Ovary (tissue), 3 donors: ENCODE measurements at regions not wholly inside any gene's neighbourhood (a gene's known extent, or its start where the extent isn't known, plus 50 kb on each side); places are given as distances from the start of the nearest gene placed in this dataset.

Experiments used
- EP300 ChIP-seq: sonication (generic); formaldehyde crosslinking; IDR thresholded peaks from one replicate; pipeline ENCODE4 v1.6.1; 2017; ENCODE audit warnings: antibody characterized with exemption
- TF ChIP-seq, protein P1 (sequence below), 3 donors: fragments of 450-650 bp in 2 of 3; fragments of 200-600 bp in 1 of 3; IDR thresholded peaks; one replicate each; pipeline versions ENCODE4 v1.5.1 to v1.8.0; 2016 to 2022; ENCODE audit warnings: antibody characterized with exemption in 3 of 3, mild to moderate bottlenecking in 1 of 3
- donor health status: DM: no; HTN: no; CAD: no.

DNA sequence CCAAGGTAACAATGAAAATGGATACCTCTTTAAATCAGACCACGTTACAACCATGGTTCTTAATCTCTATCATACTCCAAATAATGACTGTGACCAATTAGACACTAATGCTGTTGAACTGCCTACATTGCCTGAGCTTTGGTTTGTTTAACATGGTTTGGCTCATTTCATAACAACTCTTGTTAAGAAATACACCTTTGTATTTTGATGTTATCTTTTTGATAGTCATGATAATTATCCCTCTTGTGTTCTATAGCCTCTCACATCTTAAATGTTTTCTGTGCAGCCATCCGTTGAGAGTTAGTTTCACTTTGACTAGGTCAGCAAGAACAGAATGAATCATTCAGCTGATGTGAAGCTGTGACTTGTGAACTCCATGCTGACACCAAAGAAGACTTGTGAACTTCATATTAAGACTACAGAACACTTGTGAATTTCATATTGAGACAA, 75.5 kb upstream of the RERGL start:
- TF ChIP-seq, protein P1, sequence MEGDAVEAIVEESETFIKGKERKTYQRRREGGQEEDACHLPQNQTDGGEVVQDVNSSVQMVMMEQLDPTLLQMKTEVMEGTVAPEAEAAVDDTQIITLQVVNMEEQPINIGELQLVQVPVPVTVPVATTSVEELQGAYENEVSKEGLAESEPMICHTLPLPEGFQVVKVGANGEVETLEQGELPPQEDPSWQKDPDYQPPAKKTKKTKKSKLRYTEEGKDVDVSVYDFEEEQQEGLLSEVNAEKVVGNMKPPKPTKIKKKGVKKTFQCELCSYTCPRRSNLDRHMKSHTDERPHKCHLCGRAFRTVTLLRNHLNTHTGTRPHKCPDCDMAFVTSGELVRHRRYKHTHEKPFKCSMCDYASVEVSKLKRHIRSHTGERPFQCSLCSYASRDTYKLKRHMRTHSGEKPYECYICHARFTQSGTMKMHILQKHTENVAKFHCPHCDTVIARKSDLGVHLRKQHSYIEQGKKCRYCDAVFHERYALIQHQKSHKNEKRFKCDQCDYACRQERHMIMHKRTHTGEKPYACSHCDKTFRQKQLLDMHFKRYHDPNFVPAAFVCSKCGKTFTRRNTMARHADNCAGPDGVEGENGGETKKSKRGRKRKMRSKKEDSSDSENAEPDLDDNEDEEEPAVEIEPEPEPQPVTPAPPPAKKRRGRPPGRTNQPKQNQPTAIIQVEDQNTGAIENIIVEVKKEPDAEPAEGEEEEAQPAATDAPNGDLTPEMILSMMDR (IDR thresholded peaks at IDR 0.05), result no peak
- no peak for TF ChIP-seq EP300
